K562 (cell line): ENCODE measurements at regions not wholly inside any gene's neighbourhood (a gene's known extent, or its start where the extent isn't known, plus 50 kb on each side); places are given as distances from the start of the nearest gene placed in this dataset.

ENCODE experiments used
- CTCF ChIP-seq, 3 experiments: IDR thresholded peaks in 2 of 3; conservative IDR thresholded peaks in 1 of 3; 2 replicates each; pipeline ENCODE4 v1.5.1; 2011 to 2012; ENCODE audit warnings: low read length in 3 of 3, mild to moderate bottlenecking in 3 of 3, control low read depth in 2 of 3, improper control_type of control experiment in 1 of 3, inconsistent platforms in 1 of 3, low read depth in 1 of 3, mixed read lengths in 1 of 3, moderate library complexity in 1 of 3; ENCODE audit not compliant: insufficient read depth in 2 of 3
- LARP7 ChIP-seq: fragments of 450-650 bp; IDR thresholded peaks from 2 replicates; pipeline ENCODE4 v1.6.1; 2016
- NFIX ChIP-seq: fragments of 250-450 bp; sonication (Bioruptor Pico); IDR thresholded peaks from 2 replicates; pipeline ENCODE4 v1.4.0; 2020; ENCODE audit warnings: low read depth, mild to moderate bottlenecking, moderate library complexity

DNA sequence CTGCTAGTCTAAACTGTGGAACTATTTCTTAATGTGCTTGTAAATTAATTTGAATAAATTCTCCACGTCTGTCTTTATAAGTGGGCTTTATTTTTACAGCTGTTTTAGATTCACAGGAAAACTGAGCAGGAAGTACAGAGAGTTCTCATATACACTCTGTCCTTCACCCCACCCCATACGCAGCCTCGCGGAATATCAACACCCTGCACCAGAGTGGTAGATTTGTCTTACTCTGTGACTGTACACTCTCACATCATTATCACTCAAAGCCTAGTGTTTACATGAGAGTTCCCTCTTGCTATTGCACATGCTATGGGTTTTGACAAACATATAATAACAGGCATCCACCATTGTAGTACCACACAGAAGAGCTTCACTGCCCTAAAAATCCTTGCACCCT lies 179.7 kb upstream of the DAB2 start:
- no peak for TF ChIP-seq CTCF (IDR thresholded peaks at IDR 0.05 in 2 of 3, conservative IDR thresholded peaks at IDR 0.05 in 1 of 3; ENCODE audit: insufficient read depth in 2 of 3, low read depth in 1 of 3, low read length in 3 of 3)
- TF ChIP-seq LARP7, result no peak
- TF ChIP-seq NFIX (CRISPR knock-in tag), result no peak
